Keratinocyte (primary cell): ENCODE measurements at regions not wholly inside any gene's neighbourhood (a gene's known extent, or its start where the extent isn't known, plus 50 kb on each side); places are given as distances from the start of the nearest gene placed in this dataset.

Source experiments
- DNase-seq: peaks from one replicate; pipeline ENCODE4 v3.0.0-alpha.2; 2011; ENCODE audit warnings: low read depth, missing footprints, low spot score
- FAIRE-seq: peaks from 2 replicates; lab custom pipeline; 2011; peaks lifted over from hg19 to GRCh38; lab: Jason Lieb, UNC
- H2AFZ ChIP-seq: 2 replicates; pipeline ENCODE4 v1.6.0; 2012; ENCODE audit warnings: low read length, control low read depth, inconsistent platforms; ENCODE audit not compliant: control insufficient read depth
- H3K27ac ChIP-seq: 2 replicates; pipeline ENCODE4 v1.5.1; 2011; ENCODE audit warnings: low read length; ENCODE audit not compliant: control insufficient read depth, insufficient read depth
- H3K27me3 ChIP-seq: 3 replicates; pipeline ENCODE4 v1.6.0; 2011; ENCODE audit warnings: low read length; ENCODE audit not compliant: control insufficient read depth, insufficient read depth; ENCODE audit errors: extremely low read depth
- H3K36me3 ChIP-seq, 2 experiments: 2 replicates in 1 of 2; 3 replicates in 1 of 2; pipeline ENCODE4 v1.5.1; 2011; ENCODE audit warnings: low read length in 2 of 2, mild to moderate bottlenecking in 1 of 2; ENCODE audit not compliant: control insufficient read depth in 2 of 2, insufficient read depth in 2 of 2; ENCODE audit errors: extremely low read depth in 1 of 2
- H3K4me1 ChIP-seq: 3 replicates; pipeline ENCODE4 v1.5.1; 2011; ENCODE audit warnings: low read length; ENCODE audit not compliant: control insufficient read depth, insufficient read depth; ENCODE audit errors: extremely low read depth
- H3K4me2 ChIP-seq: 3 replicates; pipeline ENCODE4 v1.6.0; 2011; ENCODE audit warnings: low read depth, low read length; ENCODE audit not compliant: control insufficient read depth, insufficient read depth; ENCODE audit errors: extremely low read depth
- H3K4me3 ChIP-seq, 3 experiments: fragments of 200-600 bp in 1 of 3; sonication (generic) in 1 of 3; 2 replicates in 2 of 3; 3 replicates in 1 of 3; pipeline ENCODE4 v1.5.1; 2011 to 2016; ENCODE audit warnings: low read length in 3 of 3, mild to moderate bottlenecking in 3 of 3, control low read depth in 2 of 3, inconsistent platforms in 1 of 3, low read depth in 1 of 3, mixed read lengths in 1 of 3, mixed run types in 1 of 3, moderate library complexity in 1 of 3; ENCODE audit not compliant: control insufficient read depth in 2 of 3, insufficient read depth in 2 of 3; ENCODE audit errors: extremely low read depth in 1 of 3
- H3K79me2 ChIP-seq: 2 replicates; pipeline ENCODE4 v1.6.0; 2012; ENCODE audit warnings: low read length; ENCODE audit not compliant: control insufficient read depth, insufficient read depth
- H3K9ac ChIP-seq: 3 replicates; pipeline ENCODE4 v1.6.0; 2011; ENCODE audit warnings: low read length; ENCODE audit not compliant: control insufficient read depth, insufficient read depth; ENCODE audit errors: extremely low read depth
- H3K9me1 ChIP-seq: 3 replicates; pipeline ENCODE4 v1.6.0; 2011; ENCODE audit warnings: low read length; ENCODE audit not compliant: control insufficient read depth, insufficient read depth; ENCODE audit errors: extremely low read depth
- H3K9me3 ChIP-seq: 2 replicates; pipeline ENCODE4 v1.5.1; 2012; ENCODE audit warnings: low read depth, low read length; ENCODE audit not compliant: control insufficient read depth
- H4K20me1 ChIP-seq: 3 replicates; pipeline ENCODE4 v1.6.0; 2011; ENCODE audit warnings: low read length; ENCODE audit not compliant: control insufficient read depth, insufficient read depth; ENCODE audit errors: extremely low read depth
- EZH2 ChIP-seq: IDR thresholded peaks from one replicate; pipeline ENCODE4 v1.6.1; 2012; ENCODE audit warnings: inconsistent platforms, mild to moderate bottlenecking, low read length, moderate library complexity
- dilution Hi-C: fragments of 300-500 bp; cut with MboI; formaldehyde crosslinking; loops from one replicate; pipeline ENCODE4 v1.7.0; 2020; ENCODE audit warnings: low sequenced_read_pairs; ENCODE audit not compliant: extremely low pct_ligation_motif_present
- TF ChIP-seq, protein P1 (sequence below), 3 experiments: IDR thresholded peaks in 1 of 3; conservative IDR thresholded peaks in 1 of 3; optimal IDR thresholded peaks in 1 of 3; 2 replicates in 2 of 3; 3 replicates in 1 of 3; pipeline versions ENCODE3 to v1.5.1; 2011; ENCODE audit warnings: low read length in 3 of 3, mild to moderate bottlenecking in 3 of 3, moderate library complexity in 2 of 3, control low read depth in 1 of 3, inconsistent platforms in 1 of 3; ENCODE audit not compliant: insufficient read depth in 2 of 3; ENCODE audit errors: extremely low read depth in 1 of 3

DNA sequence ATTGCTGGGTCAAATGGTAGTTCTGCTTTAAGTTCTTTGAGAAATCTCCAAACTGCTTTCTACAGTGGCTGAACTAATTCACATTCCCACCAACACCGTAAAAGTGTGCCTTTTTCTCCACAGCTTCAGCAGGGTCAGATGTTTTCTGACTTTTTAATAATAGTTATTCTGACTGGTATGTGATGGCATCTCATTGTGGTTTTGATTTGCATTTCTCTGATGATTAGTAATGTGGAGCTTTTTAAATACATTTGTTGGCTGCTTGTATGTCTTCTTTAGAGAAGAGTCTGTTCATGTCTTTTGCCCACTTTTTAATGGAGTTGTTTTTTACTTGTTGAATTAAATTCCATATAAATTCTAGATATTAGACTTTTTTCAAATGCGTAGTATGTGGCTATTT is 257.5 kb upstream of the ANKRD50 start:
- Histone ChIP-seq H3K9me1 (no peaks in the 10 kb centered on the region), H3K9ac (no peak overlapping the region), H3K79me2 (no peaks in the 10 kb centered on the region), H3K36me3 (no peaks in the 10 kb centered on the region), H3K4me3 (no peak overlapping the region), H3K4me2 (no peak overlapping the region), H3K27me3 (no peaks in the 10 kb centered on the region), H3K9me3 (peaks cover 4% of the 10 kb centered on the region), H4K20me1 (no peaks in the 10 kb centered on the region), H3K4me1 (peaks cover 9% of the 10 kb centered on the region), H2AFZ (no peak overlapping the region), H3K27ac (no peak overlapping the region)
- DNase-seq (no peak), FAIRE-seq (no peak)
- TF ChIP-seq, protein P1, sequence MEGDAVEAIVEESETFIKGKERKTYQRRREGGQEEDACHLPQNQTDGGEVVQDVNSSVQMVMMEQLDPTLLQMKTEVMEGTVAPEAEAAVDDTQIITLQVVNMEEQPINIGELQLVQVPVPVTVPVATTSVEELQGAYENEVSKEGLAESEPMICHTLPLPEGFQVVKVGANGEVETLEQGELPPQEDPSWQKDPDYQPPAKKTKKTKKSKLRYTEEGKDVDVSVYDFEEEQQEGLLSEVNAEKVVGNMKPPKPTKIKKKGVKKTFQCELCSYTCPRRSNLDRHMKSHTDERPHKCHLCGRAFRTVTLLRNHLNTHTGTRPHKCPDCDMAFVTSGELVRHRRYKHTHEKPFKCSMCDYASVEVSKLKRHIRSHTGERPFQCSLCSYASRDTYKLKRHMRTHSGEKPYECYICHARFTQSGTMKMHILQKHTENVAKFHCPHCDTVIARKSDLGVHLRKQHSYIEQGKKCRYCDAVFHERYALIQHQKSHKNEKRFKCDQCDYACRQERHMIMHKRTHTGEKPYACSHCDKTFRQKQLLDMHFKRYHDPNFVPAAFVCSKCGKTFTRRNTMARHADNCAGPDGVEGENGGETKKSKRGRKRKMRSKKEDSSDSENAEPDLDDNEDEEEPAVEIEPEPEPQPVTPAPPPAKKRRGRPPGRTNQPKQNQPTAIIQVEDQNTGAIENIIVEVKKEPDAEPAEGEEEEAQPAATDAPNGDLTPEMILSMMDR (optimal IDR thresholded peaks at IDR 0.05 in 1 of 3, IDR thresholded peaks at IDR 0.05 in 1 of 3, conservative IDR thresholded peaks at IDR 0.05 in 1 of 3; ENCODE audit: extremely low read depth in 1 of 3, insufficient read depth in 2 of 3, low read length in 3 of 3) = no peak
- no peak for TF ChIP-seq EZH2
- dilution Hi-C loops = no loop called here

- Histone ChIP-seq H3K9ac (no peak overlapping the region), H3K9me3 (peaks cover 6% of the 10 kb centered on the region), H3K4me2 (no peak overlapping the region), H3K79me2 (no peaks in the 10 kb centered on the region), H3K4me3 (no peak overlapping the region), H3K9me1 (no peaks in the 10 kb centered on the region), H3K27me3 (no peaks in the 10 kb centered on the region), H4K20me1 (no peaks in the 10 kb centered on the region), H3K4me1 (peaks cover 2% of the 10 kb centered on the region), H2AFZ (no peak overlapping the region), H3K27ac (no peak overlapping the region), H3K36me3 (no peaks in the 10 kb centered on the region)
- no peak for FAIRE-seq
- TF ChIP-seq, protein P1 (optimal IDR thresholded peaks at IDR 0.05 in 1 of 3, IDR thresholded peaks at IDR 0.05 in 1 of 3, conservative IDR thresholded peaks at IDR 0.05 in 1 of 3; ENCODE audit: extremely low read depth in 1 of 3, insufficient read depth in 2 of 3, low read length in 3 of 3) = no peak
- TF ChIP-seq EZH2 = no peak
- no peak for DNase-seq
- dilution Hi-C loops = no loop called here
These were observed 253.0 kb upstream of the ANKRD50 start for GRCh38 chr4:124965497-124965891.
